Left cardiac atrium (tissue), 4 donors: ENCODE measurements at regions not wholly inside any gene's neighbourhood (a gene's known extent, or its start where the extent isn't known, plus 50 kb on each side); places are given as distances from the start of the nearest gene placed in this dataset.

Experiments
- ATAC-seq, 2 donors: fragments of 200-7000 bp; cut with Tn5 transposase; one replicate each; pipeline ENCODE4 v1.9.1; 2020; ENCODE audit warnings: mild to moderate bottlenecking in 2 of 2, moderate library complexity in 2 of 2
- DNase-seq: peaks from one replicate; pipeline ENCODE4 v3.0.0-alpha.2; 2020
- intact Hi-C, 2 donors: fragments of 100-400 bp; cut with DNase I; formaldehyde crosslinking; loops; one replicate each; pipeline versions ENCODE4 v1.14.1 to v1.15.1; 2022 to 2023
- donor health status: DM: no; HTN: yes; CAD: no.
- donor health status: DM: no; HTN: yes; CAD: no; lungs with severe emphysema.
- donor health status: DM: yes; HTN: yes; CAD: no.
- donor health status: Dilated cardiomyopathy.

- no peak for DNase-seq
- intact Hi-C loops = no loop called here
- no peak for ATAC-seq
These were observed 181.3 kb downstream of the TMX3 start for GRCh38 chr18:68533641-68534040.

DNA sequence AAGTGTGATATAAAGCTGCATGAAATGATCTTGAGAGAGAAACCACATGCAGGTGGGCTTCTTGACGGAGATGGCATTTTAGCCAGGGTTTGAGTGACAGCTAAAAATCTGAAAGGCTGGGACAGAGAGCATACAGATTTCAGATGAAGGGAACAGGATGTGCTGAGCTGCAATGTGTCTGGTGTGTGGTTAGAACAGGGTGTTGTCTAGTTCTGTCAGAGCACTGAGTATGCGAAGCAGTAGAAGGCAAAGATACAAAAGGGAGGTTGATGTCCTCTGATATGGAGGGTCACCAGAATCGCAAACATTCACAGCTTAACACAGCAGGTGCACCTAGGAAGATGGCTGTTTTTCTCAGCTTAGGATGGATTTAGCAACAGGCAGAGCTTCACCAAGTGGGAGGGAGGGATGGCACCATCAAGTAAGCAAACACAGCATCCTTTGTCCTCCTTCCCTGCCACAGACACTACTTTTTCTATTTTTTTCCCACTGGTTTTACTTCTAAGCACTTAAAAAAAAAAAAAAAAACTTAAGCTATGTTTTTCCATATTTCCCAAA lies 182.5 kb downstream of the TMX3 start:
- no peak for ATAC-seq
- no peak for DNase-seq
- intact Hi-C loops = no loop called here

- DNase-seq = no peak
- ATAC-seq = no peak
- intact Hi-C loops = no loop called here
These were observed 189.8 kb downstream of the TMX3 start for GRCh38 chr18:68525091-68525490.

DNA sequence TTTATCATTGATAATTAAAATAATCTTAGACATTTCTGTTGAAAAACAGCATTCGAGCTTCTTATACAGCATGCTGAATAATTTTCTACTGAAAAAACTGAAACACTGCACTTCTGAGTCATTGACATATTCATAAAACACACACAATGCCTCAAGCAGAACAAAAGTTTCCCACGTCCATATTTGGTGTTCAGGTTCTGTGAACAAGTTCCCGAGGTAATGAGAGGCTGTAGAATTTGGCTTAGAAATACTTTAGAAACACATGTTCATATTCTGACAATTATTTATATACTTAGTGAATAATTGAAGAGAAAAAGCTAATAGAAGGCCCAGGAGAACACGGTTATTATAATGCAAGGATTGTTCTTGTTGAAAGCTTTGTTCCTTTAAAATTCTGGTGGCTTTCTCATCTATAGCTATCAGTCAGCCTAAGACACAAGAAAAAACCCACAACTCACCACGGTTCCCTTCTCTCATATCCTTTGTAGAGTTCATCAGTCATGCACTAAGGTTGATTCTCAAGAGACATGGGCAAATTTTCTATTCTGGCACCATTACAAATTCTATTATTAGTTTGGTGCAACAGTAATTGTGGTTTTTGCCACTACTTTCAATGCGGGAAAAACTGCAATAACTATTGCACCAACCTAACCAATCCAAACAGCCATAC lies 194.4 kb downstream of the TMX3 start:
- intact Hi-C loops = no loop called here
- ATAC-seq = no peak
- no peak for DNase-seq

GRCh38 chr18:68519336-68519735 lies 195.6 kb downstream of the TMX3 start:
- ATAC-seq (no peak), DNase-seq (no peak)
- intact Hi-C loops = no loop called here

DNA sequence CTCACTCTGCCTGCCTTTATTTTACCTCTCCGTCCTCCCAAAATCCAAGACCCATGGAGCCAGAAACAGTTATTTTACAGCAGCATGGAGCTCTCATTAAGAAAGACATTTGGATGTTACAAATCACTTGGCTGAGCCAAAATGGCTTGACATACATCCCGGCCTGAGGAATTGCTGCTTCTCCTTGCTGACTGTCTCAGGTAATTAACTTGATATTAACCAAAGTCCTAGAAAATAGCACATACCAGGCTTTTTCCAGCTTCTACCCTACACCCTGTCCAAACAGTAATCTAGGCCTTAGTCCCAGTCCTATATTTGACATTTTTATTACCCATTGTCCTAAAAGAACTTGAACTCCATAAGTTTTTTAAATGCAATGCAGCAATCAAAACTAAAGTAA lies 205.0 kb downstream of the TMX3 start:
- DNase-seq = no peak
- intact Hi-C loops = no loop called here
- no peak for ATAC-seq

DNA sequence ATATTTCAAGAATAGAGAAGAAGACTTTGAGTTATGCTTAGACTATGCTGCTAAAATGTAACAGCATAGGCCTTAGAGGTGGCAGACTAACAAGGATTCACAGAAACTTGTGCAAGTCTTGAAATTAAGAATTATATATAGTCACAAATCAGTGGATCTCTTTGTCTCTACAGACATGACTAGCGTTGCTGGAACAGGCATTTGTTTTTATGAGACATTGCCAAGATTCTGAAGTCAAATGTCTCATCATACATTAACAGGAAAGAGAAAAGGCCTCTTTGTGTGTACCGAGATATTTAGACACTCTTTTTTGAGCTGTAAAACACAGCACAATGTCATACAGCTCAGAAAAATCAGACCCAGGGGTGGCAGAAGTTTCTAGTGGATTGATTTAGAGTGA lies 207.1 kb downstream of the TMX3 start:
- intact Hi-C loops = no loop called here
- peak in 1 of 2 donors; percentile 56 for ATAC-seq
- no peak for DNase-seq

DNA sequence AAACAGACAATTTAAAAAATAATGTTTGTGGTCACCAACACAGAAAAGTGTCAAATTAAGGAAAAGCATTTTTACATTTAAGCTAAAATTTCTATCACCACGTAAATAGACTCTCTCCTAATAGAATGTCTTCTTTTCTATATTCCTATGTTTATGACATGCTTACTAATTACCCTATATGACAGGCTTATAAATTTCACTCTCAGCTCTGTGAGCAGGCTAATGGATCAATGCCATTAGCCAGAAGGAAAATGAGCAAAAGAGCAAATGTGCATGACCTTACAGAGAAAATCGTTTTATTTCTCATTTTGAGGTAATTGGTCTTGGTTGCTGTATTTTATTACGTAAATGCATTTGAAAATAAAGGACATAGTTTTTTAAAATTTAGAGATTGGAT lies 209.7 kb downstream of the TMX3 start:
- no peak for DNase-seq
- no peak for ATAC-seq
- intact Hi-C loops = no loop called here

DNA sequence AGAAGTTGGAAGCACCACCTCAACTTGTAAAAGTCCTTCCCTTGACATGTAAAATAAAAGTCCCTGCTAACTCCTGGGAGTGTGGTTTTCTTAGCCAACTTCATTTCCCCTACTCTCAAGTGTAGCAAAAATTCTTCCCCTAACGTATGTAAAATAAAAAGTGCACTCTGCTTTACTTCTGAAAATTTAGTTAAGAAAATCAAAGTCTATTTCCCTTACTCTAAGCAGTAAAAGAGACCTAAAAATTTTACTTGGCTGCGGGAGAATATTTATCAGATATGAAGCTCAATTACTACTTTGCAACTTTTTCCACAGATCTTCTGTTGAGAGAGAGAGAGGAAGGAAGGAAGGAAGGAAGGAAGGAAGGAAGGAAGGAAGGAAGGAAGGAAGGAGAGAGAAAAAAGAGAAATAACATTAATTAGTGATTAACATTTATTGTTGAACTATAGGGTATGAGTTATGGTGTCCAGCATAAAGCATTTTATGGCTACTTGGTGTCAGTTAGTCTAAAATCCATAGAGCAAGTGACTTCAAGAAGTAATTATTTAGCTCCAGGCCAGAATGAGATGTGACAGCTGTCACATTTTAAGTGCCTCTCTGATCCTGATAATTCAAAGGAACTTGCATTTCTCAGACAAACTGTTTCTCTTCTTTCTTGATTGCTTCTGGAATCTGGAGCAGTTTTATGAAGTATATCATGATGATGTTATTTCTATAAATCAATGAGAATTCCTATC lies 210.3 kb downstream of the TMX3 start:
- DNase-seq (no peak), ATAC-seq (no peak)
- intact Hi-C loops = no loop called here

DNA sequence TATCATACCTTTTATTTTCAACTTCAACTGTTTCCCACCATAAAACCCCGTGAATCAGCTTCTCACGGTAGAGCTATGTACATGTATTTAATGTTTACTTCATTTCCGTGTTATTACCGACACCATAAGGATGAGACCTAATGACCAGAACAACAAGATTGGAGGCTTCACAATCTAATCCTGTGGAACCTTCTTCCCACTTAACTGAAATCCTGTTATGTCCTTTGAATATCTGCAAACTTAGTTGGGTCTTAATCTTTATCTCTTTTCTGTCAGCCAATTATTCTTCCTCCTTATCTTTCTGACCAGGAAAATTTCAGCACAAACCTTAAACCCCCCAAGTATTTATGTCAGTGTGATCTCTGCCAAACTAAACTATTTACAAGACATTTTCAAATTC lies 214.4 kb downstream of the TMX3 start:
- intact Hi-C loops = no loop called here
- no peak for DNase-seq
- no peak for ATAC-seq

- DNase-seq (no peak), ATAC-seq (no peak)
- intact Hi-C loops = no loop called here
These were observed 215.8 kb downstream of the TMX3 start for GRCh38 chr18:68499141-68499540.

GRCh38 chr18:68498636-68499035 lies 216.3 kb downstream of the TMX3 start:
- intact Hi-C loops = no loop called here
- DNase-seq = no peak
- no peak for ATAC-seq

DNA sequence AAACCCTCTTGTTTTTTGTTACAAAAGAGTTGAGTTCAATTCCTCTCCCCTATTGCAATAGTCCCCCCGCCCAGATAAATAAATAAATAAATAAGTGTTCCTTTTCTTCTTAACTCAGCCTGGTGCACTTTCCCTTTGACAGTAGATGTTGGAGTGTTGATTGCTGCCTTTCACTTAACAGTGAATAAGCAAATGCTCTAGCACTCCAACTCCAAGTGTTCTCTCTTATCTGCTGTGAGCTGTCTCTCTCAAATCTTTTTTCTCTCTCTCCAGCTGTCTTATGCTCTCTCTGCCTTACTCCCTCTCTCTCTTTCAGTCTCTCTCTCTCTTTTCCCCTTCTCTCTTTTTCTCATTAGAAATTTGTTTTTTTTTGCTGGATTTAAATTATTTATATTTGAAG lies 216.7 kb downstream of the TMX3 start:
- DNase-seq (no peak), ATAC-seq (peak in 1 of 2 donors; percentile 65)
- intact Hi-C loops = no loop called here

DNA sequence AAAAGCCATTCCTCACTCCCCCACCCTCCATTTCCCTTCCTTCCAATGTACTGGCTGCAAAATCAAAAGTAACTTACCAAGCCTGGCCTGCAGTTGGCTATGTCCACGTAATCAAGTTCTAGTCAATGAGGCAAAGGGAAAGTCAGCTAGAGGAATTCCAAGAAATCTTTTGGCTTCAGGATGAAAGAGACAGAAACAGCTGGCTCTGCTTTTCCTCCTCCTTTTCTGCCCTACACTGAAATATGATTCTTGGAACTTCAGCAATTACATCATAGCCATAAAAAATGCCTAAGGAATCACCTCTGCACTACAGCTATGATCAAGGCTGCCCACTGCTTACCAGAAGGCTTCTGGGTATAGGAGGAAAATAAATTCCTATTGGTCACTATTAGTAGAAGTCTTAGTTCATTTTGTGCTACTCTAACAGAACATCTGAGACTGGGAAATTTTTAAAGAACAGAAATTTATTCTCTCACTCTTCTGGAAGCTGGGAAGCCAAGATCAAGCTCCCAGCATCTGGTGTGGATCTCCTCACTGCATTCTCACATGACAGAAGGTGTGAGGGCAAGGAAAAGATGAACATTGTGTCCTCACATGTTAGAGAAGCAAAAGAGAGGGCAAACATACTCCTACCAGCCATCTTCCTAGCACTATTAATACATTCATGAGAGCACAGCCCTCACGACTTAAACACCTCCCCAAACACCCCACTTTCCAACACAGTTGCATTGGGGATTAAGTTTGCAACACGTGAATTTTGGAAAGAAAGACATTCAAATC lies 219.9 kb downstream of the TMX3 start:
- ATAC-seq = peak; percentile 92 to 97
- DNase-seq = peak; percentile 22
- intact Hi-C loops = no loop called here

- no peak for DNase-seq
- intact Hi-C loops = no loop called here
- ATAC-seq = no peak
These were observed 225.7 kb downstream of the TMX3 start for GRCh38 chr18:68489013-68489792.

DNA sequence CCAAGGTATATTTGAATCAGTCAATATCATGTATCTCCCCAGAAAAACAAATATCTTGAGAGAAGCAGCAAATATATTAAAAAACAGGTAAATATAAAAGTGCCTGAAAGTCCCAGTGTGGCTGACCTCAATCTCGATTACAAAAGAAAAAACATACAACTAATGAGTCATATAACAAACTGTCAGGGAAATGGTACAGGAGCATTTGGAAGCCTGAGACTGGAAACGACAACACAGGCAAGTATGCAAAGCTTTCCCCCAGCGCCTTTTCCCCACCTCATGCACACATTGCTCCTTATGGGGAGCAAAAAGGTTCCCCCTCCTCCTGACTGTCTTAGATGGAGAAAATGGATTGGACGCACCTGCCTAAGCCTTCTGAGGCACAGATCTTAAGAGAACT lies 230.7 kb downstream of the TMX3 start:
- ATAC-seq = no peak
- intact Hi-C loops = no loop called here
- no peak for DNase-seq

DNA sequence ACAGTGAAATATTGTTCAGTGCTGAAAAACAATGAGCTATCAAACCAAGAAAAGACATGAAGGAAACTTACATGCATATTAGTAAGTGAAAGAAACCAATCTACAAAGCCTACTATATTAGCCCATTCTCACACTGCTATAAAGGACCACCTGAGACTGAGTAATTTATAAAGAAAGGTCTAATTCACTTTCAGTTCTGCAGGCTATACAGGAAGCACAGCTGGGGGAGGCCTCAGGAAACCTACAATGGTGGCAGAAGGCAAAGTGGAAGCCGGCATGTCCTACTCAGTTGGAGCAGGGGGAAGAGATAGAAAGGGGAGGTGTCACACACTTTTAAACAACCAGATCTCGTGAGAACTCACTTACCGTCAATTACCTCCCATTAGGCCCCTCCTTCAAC lies 232.1 kb downstream of the TMX3 start:
- ATAC-seq (no peak), DNase-seq (no peak)
- intact Hi-C loops = no loop called here

DNA sequence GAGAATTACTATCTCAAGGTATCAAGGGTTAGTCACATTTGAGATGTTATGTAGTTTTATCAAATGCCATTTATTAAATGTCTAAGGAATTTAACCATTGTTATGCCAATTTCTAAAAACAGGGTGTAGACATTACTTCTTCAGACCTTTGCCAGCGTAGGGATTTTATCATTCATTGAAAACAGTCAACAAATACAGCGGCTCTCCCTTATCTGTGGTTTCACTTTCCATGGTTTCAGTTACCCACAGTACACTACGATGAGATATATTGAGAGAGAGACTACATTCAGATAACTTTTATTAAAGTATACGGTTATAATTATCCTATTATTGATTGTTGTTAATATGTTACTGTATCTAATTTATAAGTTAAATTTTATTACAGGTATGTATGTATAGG lies 234.7 kb downstream of the TMX3 start:
- intact Hi-C loops = no loop called here
- DNase-seq (no peak), ATAC-seq (no peak)

GRCh38 chr18:68478246-68478645 lies 236.7 kb downstream of the TMX3 start:
- intact Hi-C loops = no loop called here
- DNase-seq (no peak), ATAC-seq (no peak)
